Tibial nerve (tissue), 4 donors: ENCODE measurements at regions not wholly inside any gene's neighbourhood (a gene's known extent, or its start where the extent isn't known, plus 50 kb on each side); places are given as distances from the start of the nearest gene placed in this dataset.
"Not testable (repeated sequence)": the region's sequence is repeated elsewhere in the genome, so short reads cannot be mapped to it uniquely, and the experiment has no call there.

ENCODE experiments used
- DNase-seq, 2 donors: peaks; one replicate each; pipeline ENCODE4 v3.0.0-alpha.2; 2019; ENCODE audit warnings: low spot score in 2 of 2
- H3K27ac ChIP-seq, 4 donors: fragments of 200-600 bp; sonication (generic) in 3 of 4; one replicate each; pipeline ENCODE4 v1.5.1; 2017 to 2019; ENCODE audit warnings: mild to moderate bottlenecking in 1 of 4
- H3K27me3 ChIP-seq, 2 donors: fragments of 200-600 bp; sonication (generic) in 1 of 2; one replicate each; pipeline versions ENCODE4 v1.5.1 to v1.6.0; 2017 to 2019
- H3K36me3 ChIP-seq, 3 donors: fragments of 200-600 bp; sonication (generic); one replicate each; pipeline ENCODE4 v1.5.1; 2018 to 2019
- H3K4me1 ChIP-seq, 4 donors: fragments of 200-600 bp; sonication (generic) in 3 of 4; one replicate each; pipeline ENCODE4 v1.5.1; 2017 to 2019
- H3K4me3 ChIP-seq, 4 donors: fragments of 200-600 bp; sonication (generic) in 3 of 4; one replicate each; pipeline ENCODE4 v1.5.1; 2017 to 2019; ENCODE audit warnings: mild to moderate bottlenecking in 1 of 4, moderate library complexity in 1 of 4
- H3K9me3 ChIP-seq, 4 donors: fragments of 200-600 bp; sonication (generic) in 3 of 4; one replicate each; pipeline ENCODE4 v1.5.1; 2017 to 2019
- EP300 ChIP-seq, 2 donors: sonication (generic); formaldehyde crosslinking; IDR thresholded peaks; one replicate each; pipeline ENCODE4 v1.6.1; 2017; ENCODE audit warnings: antibody characterized with exemption in 2 of 2, mild to moderate bottlenecking in 1 of 2
- POLR2A ChIP-seq, 2 donors: fragments of 450-650 bp; IDR thresholded peaks; one replicate each; pipeline ENCODE4 v1.6.1; 2017; ENCODE audit warnings: antibody characterized with exemption in 2 of 2, mild to moderate bottlenecking in 2 of 2, moderate library complexity in 2 of 2
- WGBS, 2 donors: methylation state at CpG; one replicate each; pipeline ENCODE4 v1.1.5; 2018; 5-methylcytosine and 5-hydroxymethylcytosine counted together
- TF ChIP-seq, protein P1 (sequence below), 5 experiments: fragments of 200-600 bp in 3 of 5; fragments of 450-650 bp in 2 of 5; sonication (generic) in 3 of 5; IDR thresholded peaks; one replicate each; pipeline ENCODE4 v1.5.1; 2016 to 2019; ENCODE audit warnings: antibody characterized with exemption in 5 of 5, mild to moderate bottlenecking in 3 of 5, moderate library complexity in 2 of 5

- H3K4me1 ChIP-seq, result no peaks in the 10 kb centered on the region
- no peak overlapping the region for H3K27ac ChIP-seq
- no peaks in the 10 kb centered on the region for H3K27me3 ChIP-seq
- TF ChIP-seq EP300 (IDR thresholded peaks at IDR 0.05), result no peak
- no peak for TF ChIP-seq POLR2A (IDR thresholded peaks at IDR 0.05)
- TF ChIP-seq, protein P1, sequence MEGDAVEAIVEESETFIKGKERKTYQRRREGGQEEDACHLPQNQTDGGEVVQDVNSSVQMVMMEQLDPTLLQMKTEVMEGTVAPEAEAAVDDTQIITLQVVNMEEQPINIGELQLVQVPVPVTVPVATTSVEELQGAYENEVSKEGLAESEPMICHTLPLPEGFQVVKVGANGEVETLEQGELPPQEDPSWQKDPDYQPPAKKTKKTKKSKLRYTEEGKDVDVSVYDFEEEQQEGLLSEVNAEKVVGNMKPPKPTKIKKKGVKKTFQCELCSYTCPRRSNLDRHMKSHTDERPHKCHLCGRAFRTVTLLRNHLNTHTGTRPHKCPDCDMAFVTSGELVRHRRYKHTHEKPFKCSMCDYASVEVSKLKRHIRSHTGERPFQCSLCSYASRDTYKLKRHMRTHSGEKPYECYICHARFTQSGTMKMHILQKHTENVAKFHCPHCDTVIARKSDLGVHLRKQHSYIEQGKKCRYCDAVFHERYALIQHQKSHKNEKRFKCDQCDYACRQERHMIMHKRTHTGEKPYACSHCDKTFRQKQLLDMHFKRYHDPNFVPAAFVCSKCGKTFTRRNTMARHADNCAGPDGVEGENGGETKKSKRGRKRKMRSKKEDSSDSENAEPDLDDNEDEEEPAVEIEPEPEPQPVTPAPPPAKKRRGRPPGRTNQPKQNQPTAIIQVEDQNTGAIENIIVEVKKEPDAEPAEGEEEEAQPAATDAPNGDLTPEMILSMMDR (IDR thresholded peaks at IDR 0.05), result no peak
- no peak overlapping the region for H3K4me3 ChIP-seq
- 67 to 73% methylated on average over 11 of the region's 11 CpGs for WGBS, 2 donors
- H3K36me3 ChIP-seq, result peaks cover 0 to 10% (median 0%) of the 10 kb centered on the region in 3 donors
- no peak for DNase-seq
- no peaks in the 10 kb centered on the region for H3K9me3 ChIP-seq
These were observed 115.6 kb upstream of the RNF32 start for GRCh38 chr7:156524818-156525597.

- 85 to 88% methylated on average over 24 of the region's 24 CpGs for WGBS, 2 donors
- no peak for DNase-seq
- TF ChIP-seq, protein P1 (IDR thresholded peaks at IDR 0.05), result no peak
- TF ChIP-seq POLR2A (IDR thresholded peaks at IDR 0.05), result no peak
- no peak for TF ChIP-seq EP300 (IDR thresholded peaks at IDR 0.05)
These were observed 117.0 kb upstream of the RNF32 start for GRCh38 chr7:156523447-156524048.

GRCh38 chr7:156522801-156523200 is 117.8 kb upstream of the RNF32 start:
- Histone ChIP-seq H3K4me3 (no peak overlapping the region), H3K4me1 (no peaks in the 10 kb centered on the region), H3K36me3 (peaks cover 0 to 15% (median 0%) of the 10 kb centered on the region in 3 donors), H3K27me3 (no peaks in the 10 kb centered on the region), H3K9me3 (no peaks in the 10 kb centered on the region), H3K27ac (no peak overlapping the region)
- 91 to 92% methylated on average over 17 of the region's 17 CpGs for WGBS, 2 donors
- TF ChIP-seq, protein P1 (IDR thresholded peaks at IDR 0.05), result no peak
- no peak for TF ChIP-seq POLR2A (IDR thresholded peaks at IDR 0.05)
- no peak for TF ChIP-seq EP300 (IDR thresholded peaks at IDR 0.05)
- DNase-seq, result no peak

More at GRCh38 chr7:156523447-156524048, 117.0 kb upstream of the RNF32 start:
- no peak overlapping the region for H3K27ac ChIP-seq
- H3K4me3 ChIP-seq, result no peak overlapping the region
- no peaks in the 10 kb centered on the region for H3K4me1 ChIP-seq
- no peaks in the 10 kb centered on the region for H3K9me3 ChIP-seq
- H3K36me3 ChIP-seq, result peaks cover 0 to 15% (median 0%) of the 10 kb centered on the region in 3 donors
- H3K27me3 ChIP-seq, result no peaks in the 10 kb centered on the region

GRCh38 chr7:156519070-156519469 is 121.5 kb upstream of the RNF32 start:
- TF ChIP-seq POLR2A (IDR thresholded peaks at IDR 0.05), result no peak
- TF ChIP-seq, protein P1 (IDR thresholded peaks at IDR 0.05), result no peak
- no peak for TF ChIP-seq EP300 (IDR thresholded peaks at IDR 0.05)
- peaks cover 0 to 14% (median 0%) of the 10 kb centered on the region in 3 donors for H3K36me3 ChIP-seq
- H3K27ac ChIP-seq, result no peak overlapping the region
- no peaks in the 10 kb centered on the region for H3K4me1 ChIP-seq
- no peak overlapping the region for H3K4me3 ChIP-seq
- WGBS, 2 donors, result 86 to 92% methylated on average over 12 of the region's 12 CpGs
- no peak for DNase-seq
- H3K27me3 ChIP-seq, result no peaks in the 10 kb centered on the region
- no peaks in the 10 kb centered on the region for H3K9me3 ChIP-seq

GRCh38 chr7:156518466-156518865 is 122.1 kb upstream of the RNF32 start:
- no peaks in the 10 kb centered on the region for H3K4me1 ChIP-seq
- no peak overlapping the region for H3K27ac ChIP-seq
- no peak overlapping the region for H3K4me3 ChIP-seq
- TF ChIP-seq POLR2A (IDR thresholded peaks at IDR 0.05) (no peak), EP300 (IDR thresholded peaks at IDR 0.05) (no peak)
- TF ChIP-seq, protein P1 (IDR thresholded peaks at IDR 0.05), result no peak
- peaks cover 0 to 8% (median 0%) of the 10 kb centered on the region in 3 donors for H3K36me3 ChIP-seq
- H3K9me3 ChIP-seq, result no peaks in the 10 kb centered on the region
- no peaks in the 10 kb centered on the region for H3K27me3 ChIP-seq
- WGBS, 2 donors, result 90 to 99% methylated on average over 6 to 7 of the region's 7 CpGs
- no peak for DNase-seq

DNA sequence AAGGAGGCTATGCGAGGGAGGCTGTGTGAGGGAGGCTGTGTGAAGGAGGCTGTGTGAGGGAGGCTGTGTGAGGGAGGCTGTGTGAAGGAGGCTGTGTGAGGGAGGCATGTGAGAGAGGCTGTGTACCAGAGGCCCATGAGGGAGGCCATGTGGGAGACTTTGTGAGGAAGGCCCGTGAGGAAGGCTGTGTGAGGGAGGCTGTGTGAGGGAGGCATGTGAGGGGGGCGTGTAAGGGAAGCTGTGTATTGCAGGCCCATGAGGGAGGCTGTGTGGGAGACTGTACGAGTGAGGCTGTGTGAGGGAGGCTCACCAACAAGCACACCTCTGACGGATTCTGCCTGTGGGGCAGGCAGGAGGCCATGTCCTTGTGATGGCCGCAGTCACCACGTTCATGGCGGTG is 122.7 kb upstream of the RNF32 start:
- not testable (repeated sequence) for H3K4me1 ChIP-seq, H3K36me3 ChIP-seq
- WGBS, 2 donors, result 66 to 73% methylated on average over 7 of the region's 8 CpGs

More for the DNA sequence above, 122.7 kb upstream of the RNF32 start:
- not testable (repeated sequence) for H3K9me3 ChIP-seq, H3K27ac ChIP-seq, H3K4me3 ChIP-seq, H3K27me3 ChIP-seq, DNase-seq
